SU-DHL-6 (cell line): ENCODE measurements at regions not wholly inside any gene's neighbourhood (a gene's known extent, or its start where the extent isn't known, plus 50 kb on each side); places are given as distances from the start of the nearest gene placed in this dataset.

Experiments
- H2AFZ ChIP-seq: fragments of 200-600 bp; sonication (generic); 2 replicates; pipeline ENCODE4 v1.6.1; 2014; ENCODE audit warnings: low read depth, mild to moderate bottlenecking, moderate library complexity, mixed read lengths, antibody characterized with exemption, low read length; ENCODE audit not compliant: severe bottlenecking
- H3F3A ChIP-seq: fragments of 200-600 bp; shearing (Covaris generic); 2 replicates; pipeline ENCODE4 v1.6.0; 2016; ENCODE audit warnings: antibody characterized with exemption, mild to moderate bottlenecking; ENCODE audit not compliant: insufficient read depth
- H3K27ac ChIP-seq: fragments of 200-600 bp; sonication (generic); 2 replicates; pipeline ENCODE4 v1.5.1; 2016; ENCODE audit warnings: low read depth, mild to moderate bottlenecking, low read length, moderate library complexity, mixed read lengths
- H3K27me3 ChIP-seq: fragments of 200-600 bp; sonication (generic), shearing (Covaris generic); 2 replicates; pipeline ENCODE4 v1.6.0; 2014; ENCODE audit warnings: mild to moderate bottlenecking, low read length
- H3K36me3 ChIP-seq: fragments of 200-600 bp; sonication (generic); 2 replicates; pipeline ENCODE4 v1.6.1; 2014; ENCODE audit warnings: mild to moderate bottlenecking, low read length, mixed read lengths
- H3K4me2 ChIP-seq: fragments of 300-600, 200-600 bp; shearing (Covaris generic), sonication (generic); 2 replicates; pipeline ENCODE4 v1.6.0; 2014; ENCODE audit warnings: low read length, low read depth, mild to moderate bottlenecking; ENCODE audit not compliant: poor library complexity, severe bottlenecking
- H3K4me3 ChIP-seq: fragments of 200-600 bp; sonication (generic); 2 replicates; pipeline ENCODE4 v1.5.1; 2014; ENCODE audit warnings: antibody characterized with exemption, low read length, mild to moderate bottlenecking, mixed read lengths; ENCODE audit not compliant: insufficient read depth, poor library complexity, severe bottlenecking
- H3K79me2 ChIP-seq: fragments of 200-600 bp; sonication (generic); 2 replicates; pipeline ENCODE4 v1.6.1; 2014; ENCODE audit warnings: mild to moderate bottlenecking, low read length, moderate library complexity; ENCODE audit not compliant: insufficient read depth
- H3K9ac ChIP-seq: fragments of 200-600 bp; sonication (generic); 2 replicates; pipeline ENCODE4 v1.7.0; 2014; ENCODE audit warnings: mild to moderate bottlenecking, low read length
- H3K9me2 ChIP-seq: fragments of 200-600 bp; sonication (generic); replicated peaks from 2 replicates; pipeline ENCODE4 v1.6.1; 2014; ENCODE audit warnings: low read length; ENCODE audit not compliant: insufficient read depth
- H3K9me3 ChIP-seq: fragments of 200-600 bp; sonication (generic); 2 replicates; pipeline ENCODE4 v1.6.1; 2014; ENCODE audit warnings: low read length, mixed read lengths; ENCODE audit not compliant: insufficient read depth
- H4K20me1 ChIP-seq: fragments of 200-600 bp; sonication (generic); 2 replicates; pipeline ENCODE4 v1.6.1; 2014; ENCODE audit warnings: low read depth, mild to moderate bottlenecking, antibody characterized with exemption, low read length, moderate library complexity, mixed read lengths
- CTCF ChIP-seq: fragments of 200-600 bp; sonication (generic); IDR thresholded peaks from one replicate; pipeline ENCODE4 v1.5.1; 2017; ENCODE audit warnings: antibody characterized with exemption, mild to moderate bottlenecking, low read length, moderate library complexity; ENCODE audit not compliant: insufficient read depth, poor library complexity, severe bottlenecking
- EZH2phosphoT487 ChIP-seq: fragments of 200-600 bp; sonication (generic), shearing (Covaris generic); conservative IDR thresholded peaks from 2 replicates; pipeline ENCODE4 v1.6.1; 2018; ENCODE audit warnings: mild to moderate bottlenecking, antibody characterized with exemption, low read length, moderate library complexity, mixed read lengths

- Histone ChIP-seq H3K27me3 (no peaks in the 10 kb centered on the region), H3K4me3 (no peak overlapping the region), H3K9ac (no peak overlapping the region), H3K9me2 (no peaks in the 10 kb centered on the region), H4K20me1 (no peaks in the 10 kb centered on the region), H2AFZ (no peak overlapping the region), H3F3A (no peaks in the 10 kb centered on the region), H3K9me3 (no peaks in the 10 kb centered on the region), H3K27ac (no peak overlapping the region), H3K4me2 (no peak overlapping the region), H3K79me2 (no peaks in the 10 kb centered on the region), H3K36me3 (no peaks in the 10 kb centered on the region)
- no peak for TF ChIP-seq EZH2phosphoT487
Observed at GRCh38 chr4:62324215-62324614, 1124.1 kb downstream of the ADGRL3 start.

- H2AFZ ChIP-seq: no peak overlapping the region
- no peak overlapping the region for H3K9ac ChIP-seq
- H3K9me3 ChIP-seq: no peaks in the 10 kb centered on the region
- H3K9me2 ChIP-seq: no peaks in the 10 kb centered on the region
- no peak overlapping the region for H3K4me2 ChIP-seq
- no peaks in the 10 kb centered on the region for H3K79me2 ChIP-seq
- TF ChIP-seq CTCF (no peak), EZH2phosphoT487 (no peak)
- H3K36me3 ChIP-seq: no peaks in the 10 kb centered on the region
- H3K27me3 ChIP-seq: no peaks in the 10 kb centered on the region
- H3K4me3 ChIP-seq: no peak overlapping the region
- no peak overlapping the region for H3K27ac ChIP-seq
- H3F3A ChIP-seq: no peaks in the 10 kb centered on the region
- H4K20me1 ChIP-seq: no peaks in the 10 kb centered on the region
Observed at GRCh38 chr4:62320612-62321011, 1120.5 kb downstream of the ADGRL3 start.

- no peak overlapping the region for H3K4me2 ChIP-seq
- no peaks in the 10 kb centered on the region for H3K79me2 ChIP-seq
- no peaks in the 10 kb centered on the region for H3K9me2 ChIP-seq
- no peaks in the 10 kb centered on the region for H3K9me3 ChIP-seq
- no peak overlapping the region for H3K4me3 ChIP-seq
- no peak for TF ChIP-seq EZH2phosphoT487
- TF ChIP-seq CTCF: no peak
- H2AFZ ChIP-seq: no peak overlapping the region
- H3K9ac ChIP-seq: no peak overlapping the region
- H3K27ac ChIP-seq: no peak overlapping the region
- H4K20me1 ChIP-seq: no peaks in the 10 kb centered on the region
- H3F3A ChIP-seq: no peaks in the 10 kb centered on the region
- H3K36me3 ChIP-seq: no peaks in the 10 kb centered on the region
- no peaks in the 10 kb centered on the region for H3K27me3 ChIP-seq
Observed at GRCh38 chr4:62302710-62303109, 1102.6 kb downstream of the ADGRL3 start.

- no peaks in the 10 kb centered on the region for H3K79me2 ChIP-seq
- H4K20me1 ChIP-seq: no peaks in the 10 kb centered on the region
- H3F3A ChIP-seq: no peaks in the 10 kb centered on the region
- no peak overlapping the region for H3K27ac ChIP-seq
- no peaks in the 10 kb centered on the region for H3K27me3 ChIP-seq
- H3K9me3 ChIP-seq: no peaks in the 10 kb centered on the region
- no peak overlapping the region for H3K4me2 ChIP-seq
- H3K4me3 ChIP-seq: no peak overlapping the region
- no peak overlapping the region for H3K9ac ChIP-seq
- no peak overlapping the region for H2AFZ ChIP-seq
- TF ChIP-seq EZH2phosphoT487: no peak
- no peak for TF ChIP-seq CTCF
- no peaks in the 10 kb centered on the region for H3K9me2 ChIP-seq
- H3K36me3 ChIP-seq: no peaks in the 10 kb centered on the region
Observed at GRCh38 chr4:62301500-62301899, 1101.4 kb downstream of the ADGRL3 start.
